ENCODE measurements at regions not wholly inside any gene's neighbourhood (a gene's known extent, or its start where the extent isn't known, plus 50 kb on each side); places are given as distances from the start of the nearest gene placed in this dataset.

DNA sequence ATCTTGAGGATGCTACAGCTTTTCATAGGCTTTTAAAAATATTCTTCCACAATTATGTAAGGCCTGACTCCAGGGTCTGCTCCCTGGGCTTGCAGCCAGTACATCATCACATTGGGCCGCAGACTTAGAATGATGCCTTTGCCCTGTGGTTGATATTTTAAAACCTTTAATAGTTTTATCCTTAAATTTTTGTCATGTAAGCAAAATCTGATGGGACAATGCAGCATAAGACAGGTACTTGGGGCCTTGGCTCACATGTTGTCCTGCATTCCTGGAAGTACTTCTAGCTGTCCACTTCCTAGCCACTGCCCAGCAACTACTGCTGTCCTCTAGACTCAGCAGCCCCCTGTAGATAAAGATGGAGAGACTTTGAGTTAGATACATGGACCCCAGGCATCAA lies 197.3 kb upstream of the SLITRK3 start:
- in situ Hi-C loops (cut with MboI; ENCODE audit: low sequenced_read_pairs): no loop called here
- ATAC-seq (ENCODE audit: low read depth) (no peak), DNase-seq (no peak)
- ChIA-PET CTCF (no interaction called here), POLR2A (ENCODE audit: unreplicated experiment) (no interaction called here)
- TF ChIP-seq MAFK (IDR thresholded peaks at IDR 0.05; ENCODE audit: low read depth, low read length): peak; percentile 86
- no peak for TF ChIP-seq SMC3 (IDR thresholded peaks at IDR 0.05; ENCODE audit: low read depth, low read length)
- dilution Hi-C loops (cut with HindIII; ENCODE audit: low sequenced_read_pairs, unreplicated experiment): no loop called here
- no peak overlapping the region for H2AK5ac ChIP-seq (ENCODE audit: low read depth, low read length)
- no peak overlapping the region for H2AFZ ChIP-seq (replicated peaks; ENCODE audit: low read length, poor library complexity)
- no peak overlapping the region for H3K4me2 ChIP-seq (ENCODE audit: low read depth, low read length)
- H3K4me1 ChIP-seq (ENCODE audit: control insufficient read depth, insufficient read depth, low read length): no peaks in the 10 kb centered on the region
- no peak overlapping the region for H3K18ac ChIP-seq (ENCODE audit: low read depth, low read length)
- H2BK20ac ChIP-seq (ENCODE audit: low read depth, low read length): no peak overlapping the region
- H4K20me1 ChIP-seq (ENCODE audit: insufficient read depth, low read length): no peaks in the 10 kb centered on the region
- no peak overlapping the region for H4K5ac ChIP-seq (ENCODE audit: low read depth, low read length)
- no peaks in the 10 kb centered on the region for H3K27me3 ChIP-seq (ENCODE audit: control insufficient read depth, insufficient read depth, low read length)
- no TSS peak for BruUV-seq (replicated peaks)
- intact Hi-C loops (cut with micrococcal nuclease): no loop called here
- no peak overlapping the region for H2BK15ac ChIP-seq (ENCODE audit: low read depth, low read length)
- no peak overlapping the region for H2BK120ac ChIP-seq (ENCODE audit: low read depth, low read length)
- H3K36me3 ChIP-seq (ENCODE audit: control insufficient read depth, insufficient read depth, low read length): no peaks in the 10 kb centered on the region
- no peaks in the 10 kb centered on the region for H3K79me1 ChIP-seq (ENCODE audit: low read depth in 1 of 2, low read length in 2 of 2)
- H4K91ac ChIP-seq (ENCODE audit: insufficient read depth, low read depth, low read length): no peak overlapping the region
- no peak overlapping the region for H3K9ac ChIP-seq (ENCODE audit: low read depth, low read length)
- H3K27ac ChIP-seq (ENCODE audit: insufficient read depth, low read length): no peak overlapping the region
- no peak overlapping the region for H2AK9ac ChIP-seq (replicated peaks; ENCODE audit: low read depth, low read length, poor library complexity)
- no peak overlapping the region for H3K4ac ChIP-seq (ENCODE audit: low read depth, low read length)
- no peak overlapping the region for H4K8ac ChIP-seq (ENCODE audit: low read depth in 2 of 2, low read length in 2 of 2)
- no peaks in the 10 kb centered on the region; the same call in 1 of the 2 replicates for H3K9me3 ChIP-seq (ENCODE audit: control insufficient read depth, insufficient read depth, low read length)
- no CpG with 5 or more reads among the region's 1 CpG for WGBS, 2 experiments (ENCODE audit: extremely low coverage in 2 of 2, insufficient read length in 1 of 2)
- no peaks in the 10 kb centered on the region for H3K9me1 ChIP-seq (ENCODE audit: insufficient read depth, low read length)
- no peak overlapping the region for H3K23ac ChIP-seq (ENCODE audit: low read depth, low read length)
- no peak overlapping the region for H3K56ac ChIP-seq (ENCODE audit: extremely low read depth, insufficient read depth, low read length)
- no peak overlapping the region for H3K4me3 ChIP-seq (ENCODE audit: insufficient read depth, low read depth, low read length)
- H3K14ac ChIP-seq (replicated peaks; ENCODE audit: low read depth, low read length): no peak overlapping the region
- no peak overlapping the region for H2BK5ac ChIP-seq (ENCODE audit: low read depth, low read length, poor library complexity, severe bottlenecking)

Data from IMR-90 (cell line).